GM12878 (cell line): ENCODE measurements at regions not wholly inside any gene's neighbourhood (a gene's known extent, or its start where the extent isn't known, plus 50 kb on each side); places are given as distances from the start of the nearest gene placed in this dataset.

Experiments
- ATAC-seq: fragments of 200-7000 bp; cut with Tn5 transposase; 3 replicates; pipeline ENCODE4 v1.9.1; 2020; ENCODE audit warnings: mild to moderate bottlenecking, moderate library complexity
- BruUV-seq: library from RNA; stranded (reverse); fragments of 400-500 nt; replicated peaks from 2 replicates; lab custom pipeline; 2021; lab: Mats Ljungman, UMichigan
- CTCF ChIA-PET: fragments of 300-600 bp; sonication (Branson Sonifier 250); formaldehyde crosslinking; extraction: SDS; loops from one replicate; lab custom pipeline; 2021; ENCODE audit warnings: inconsistent platforms; lab: Yijun Ruan, JAX
- POLR2A ChIA-PET: fragments of 350-600 bp; formaldehyde crosslinking; extraction: SDS; loops from one replicate; lab custom pipeline; 2021; ENCODE audit warnings: inconsistent platforms; lab: Charles Lee
- RAD21 ChIA-PET: fragments of 300-600 bp; sonication (Branson Sonifier 250); formaldehyde crosslinking; loops from one replicate; lab custom pipeline; 2023; ENCODE audit warnings: antibody characterized with exemption; ENCODE audit not compliant: unreplicated experiment; lab: Charles Lee
- SMC1A ChIA-PET: fragments of 300-600 bp; sonication (Branson Sonifier 250); formaldehyde crosslinking; loops from one replicate; lab custom pipeline; 2023; ENCODE audit not compliant: unreplicated experiment, uncharacterized antibody; lab: Charles Lee
- DNase-seq: peaks from one replicate; pipeline ENCODE4 v3.0.0-alpha.2; 2011; ENCODE audit warnings: low read depth, low spot score
- FAIRE-seq: peaks from 3 replicates; lab custom pipeline; 2011; peaks lifted over from hg19 to GRCh38; lab: Jason Lieb, UNC
- H2AFZ ChIP-seq: 2 replicates; pipeline ENCODE4 v1.6.0; 2011; ENCODE audit warnings: low read depth, low read length, control low read depth; ENCODE audit not compliant: control insufficient read depth
- H3K27ac ChIP-seq: 2 replicates; pipeline ENCODE4 v1.5.1; 2011; ENCODE audit warnings: control low read depth; ENCODE audit not compliant: control insufficient read depth, insufficient read depth
- H3K27me3 ChIP-seq, 2 experiments: replicated peaks in 1 of 2; 2 replicates each; pipeline versions ENCODE4 v1.6.0 to v1.6.1; 2011; ENCODE audit warnings: low read length in 1 of 2; ENCODE audit not compliant: control insufficient read depth in 2 of 2, insufficient read depth in 2 of 2
- H3K36me3 ChIP-seq, 2 experiments: 2 replicates each; pipeline ENCODE4 v1.5.1; 2011; ENCODE audit warnings: low read length in 1 of 2; ENCODE audit not compliant: control insufficient read depth in 2 of 2, insufficient read depth in 2 of 2
- H3K4me1 ChIP-seq: 2 replicates; pipeline ENCODE4 v1.6.1; 2011; ENCODE audit warnings: mild to moderate bottlenecking, low read length, moderate library complexity, mixed read lengths; ENCODE audit not compliant: control insufficient read depth, insufficient read depth
- H3K4me2 ChIP-seq: 2 replicates; pipeline ENCODE4 v1.6.0; 2011; ENCODE audit warnings: control low read depth; ENCODE audit not compliant: control insufficient read depth, insufficient read depth
- H3K4me3 ChIP-seq: fragments of 200-600 bp; sonication (generic); 2 replicates; pipeline ENCODE4 v1.5.1; 2016
- H3K79me2 ChIP-seq: 2 replicates; pipeline ENCODE4 v1.6.0; 2011; ENCODE audit warnings: low read length; ENCODE audit not compliant: control insufficient read depth, insufficient read depth
- H3K9ac ChIP-seq: 2 replicates; pipeline ENCODE4 v1.8.0; 2011; ENCODE audit warnings: low read length, control low read depth, mixed read lengths; ENCODE audit not compliant: control insufficient read depth, insufficient read depth
- H3K9me3 ChIP-seq: replicated peaks from 3 replicates; pipeline ENCODE4 v1.5.1; 2011; ENCODE audit warnings: mild to moderate bottlenecking, low read length; ENCODE audit not compliant: control insufficient read depth, insufficient read depth
- H4K20me1 ChIP-seq: 2 replicates; pipeline ENCODE4 v1.6.0; 2011; ENCODE audit not compliant: control insufficient read depth, insufficient read depth
- BMI1 ChIP-seq: fragments of 450-650 bp; IDR thresholded peaks from 2 replicates; pipeline ENCODE4 v1.6.1; 2016; ENCODE audit warnings: mild to moderate bottlenecking, moderate library complexity, borderline replicate concordance
- CHD1 ChIP-seq: IDR thresholded peaks from 2 replicates; pipeline ENCODE4 v1.6.1; 2012; ENCODE audit warnings: low read depth, low read length, improper control_type of control experiment
- CHD4 ChIP-seq: fragments of 200-600 bp; sonication (generic); IDR thresholded peaks from 2 replicates; pipeline ENCODE4 v1.6.1; 2016; ENCODE audit warnings: mild to moderate bottlenecking
- E4F1 ChIP-seq: fragments of 450-650 bp; IDR thresholded peaks from 2 replicates; pipeline ENCODE4 v1.6.1; 2018; ENCODE audit warnings: borderline replicate concordance, mild to moderate bottlenecking; ENCODE audit not compliant: partially characterized antibody
- IKZF2 ChIP-seq, 2 experiments: fragments of 450-650 bp; IDR thresholded peaks; 2 replicates each; pipeline ENCODE4 v1.6.1; 2017; ENCODE audit warnings: mild to moderate bottlenecking in 2 of 2, moderate library complexity in 2 of 2
- MYB ChIP-seq: fragments of 150-350 bp; IDR thresholded peaks from 2 replicates; pipeline ENCODE4 v1.6.1; 2014; ENCODE audit warnings: mild to moderate bottlenecking, low read depth, low read length, borderline replicate concordance
- NFIC ChIP-seq: IDR thresholded peaks from 2 replicates; pipeline ENCODE4 v1.6.1; 2012; ENCODE audit warnings: low read depth, mild to moderate bottlenecking, inconsistent platforms, low read length, moderate library complexity
- NR2F1 ChIP-seq: fragments of 450-650 bp; conservative IDR thresholded peaks from 2 replicates; pipeline ENCODE4 v1.6.1; 2017; ENCODE audit warnings: mild to moderate bottlenecking
- RAD51 ChIP-seq: fragments of 450-650 bp; IDR thresholded peaks from 2 replicates; pipeline ENCODE4 v1.6.1; 2016; ENCODE audit warnings: moderate library complexity, mild to moderate bottlenecking, inconsistent platforms
- SMAD5 ChIP-seq: IDR thresholded peaks from 2 replicates; pipeline ENCODE4 v1.6.1; 2016; ENCODE audit warnings: antibody characterized with exemption, low read depth
- SREBF1 ChIP-seq: IDR thresholded peaks from 2 replicates; pipeline ENCODE4 v1.6.1; 2012; ENCODE audit warnings: mild to moderate bottlenecking, low read length
- SREBF2 ChIP-seq: IDR thresholded peaks from 2 replicates; pipeline ENCODE4 v1.6.1; 2012; ENCODE audit warnings: mild to moderate bottlenecking, low read length
- STAT1 ChIP-seq: fragments of 450-650 bp; conservative IDR thresholded peaks from 2 replicates; pipeline ENCODE4 v1.6.1; 2014; ENCODE audit warnings: antibody characterized with exemption, mild to moderate bottlenecking
- TCF7 ChIP-seq: IDR thresholded peaks from 2 replicates; pipeline ENCODE4 v1.6.1; 2014; ENCODE audit warnings: antibody characterized with exemption, borderline replicate concordance
- ZNF384 ChIP-seq: IDR thresholded peaks from 2 replicates; pipeline ENCODE4 v1.6.1; 2012; ENCODE audit warnings: low read depth, mild to moderate bottlenecking, low read length, improper control_type of control experiment, borderline replicate concordance
- WGBS: methylation state at CpG from one replicate; pipeline ENCODE4 v1.1.6; 2016; ENCODE audit warnings: low lambda C conversion rate; ENCODE audit not compliant: insufficient replicate concordance, insufficient coverage; ENCODE audit errors: missing lambda C conversion rate; 5-methylcytosine and 5-hydroxymethylcytosine counted together
- in situ Hi-C: fragments of 300-500 bp; cut with MboI; formaldehyde crosslinking; loops from 9 replicates; pipeline ENCODE4 v1.14.3; 2018; ENCODE audit warnings: mixed read lengths
- intact Hi-C: fragments of 100-400 bp; cut with micrococcal nuclease; formaldehyde crosslinking; loops from one replicate; pipeline ENCODE4 v1.14.2; 2022; ENCODE audit not compliant: unreplicated experiment
- TF ChIP-seq, protein P1 (sequence below): IDR thresholded peaks from 2 replicates; pipeline ENCODE4 v1.6.1; 2012; ENCODE audit warnings: improper control_type of control experiment, low read depth, low read length; ENCODE audit not compliant: insufficient replicate concordance

- Histone ChIP-seq H2AFZ (no peak overlapping the region), H3K9ac (no peak overlapping the region), H4K20me1 (no peaks in the 10 kb centered on the region), H3K27ac (no peak overlapping the region), H3K4me2 (no peak overlapping the region), H3K9me3 (no peaks in the 10 kb centered on the region), H3K4me3 (no peak overlapping the region), H3K36me3 (no peaks in the 10 kb centered on the region), H3K79me2 (no peaks in the 10 kb centered on the region), H3K27me3 (no peaks in the 10 kb centered on the region; a peak in 1 of 4 replicates), H3K4me1 (no peaks in the 10 kb centered on the region)
- WGBS = 21% methylated on average over 4 of the region's 4 CpGs
- ChIA-PET CTCF (interaction anchor here (1.6 to 1.9 kb wide), 3 partner anchors 25 to 263 kb away, joined by 4 to 5 read pairs (median 5); no protein-coding TSS in a partner anchor), POLR2A (no interaction called here), RAD21 (interaction anchor here (2.0 kb wide), 1 partner anchor 264 kb away, joined by 6 read pairs; no protein-coding TSS in a partner anchor), SMC1A (interaction anchor here (0.8 kb wide), 1 partner anchor 40 kb away, joined by 3 read pairs; no protein-coding TSS in a partner anchor)
- TF ChIP-seq BMI1 (no peak), MYB (no peak), NFIC (no peak), SMAD5 (no peak), SREBF2 (no peak), NR2F1 (no peak), CHD4 (no peak), RAD51 (no peak), STAT1 (no peak), SREBF1 (no peak), TCF7 (no peak), ZNF384 (no peak), CHD1 (no peak), E4F1 (no peak), IKZF2 (IDR thresholded peaks at IDR 0.05) (no peak)
- TF ChIP-seq, protein P1, sequence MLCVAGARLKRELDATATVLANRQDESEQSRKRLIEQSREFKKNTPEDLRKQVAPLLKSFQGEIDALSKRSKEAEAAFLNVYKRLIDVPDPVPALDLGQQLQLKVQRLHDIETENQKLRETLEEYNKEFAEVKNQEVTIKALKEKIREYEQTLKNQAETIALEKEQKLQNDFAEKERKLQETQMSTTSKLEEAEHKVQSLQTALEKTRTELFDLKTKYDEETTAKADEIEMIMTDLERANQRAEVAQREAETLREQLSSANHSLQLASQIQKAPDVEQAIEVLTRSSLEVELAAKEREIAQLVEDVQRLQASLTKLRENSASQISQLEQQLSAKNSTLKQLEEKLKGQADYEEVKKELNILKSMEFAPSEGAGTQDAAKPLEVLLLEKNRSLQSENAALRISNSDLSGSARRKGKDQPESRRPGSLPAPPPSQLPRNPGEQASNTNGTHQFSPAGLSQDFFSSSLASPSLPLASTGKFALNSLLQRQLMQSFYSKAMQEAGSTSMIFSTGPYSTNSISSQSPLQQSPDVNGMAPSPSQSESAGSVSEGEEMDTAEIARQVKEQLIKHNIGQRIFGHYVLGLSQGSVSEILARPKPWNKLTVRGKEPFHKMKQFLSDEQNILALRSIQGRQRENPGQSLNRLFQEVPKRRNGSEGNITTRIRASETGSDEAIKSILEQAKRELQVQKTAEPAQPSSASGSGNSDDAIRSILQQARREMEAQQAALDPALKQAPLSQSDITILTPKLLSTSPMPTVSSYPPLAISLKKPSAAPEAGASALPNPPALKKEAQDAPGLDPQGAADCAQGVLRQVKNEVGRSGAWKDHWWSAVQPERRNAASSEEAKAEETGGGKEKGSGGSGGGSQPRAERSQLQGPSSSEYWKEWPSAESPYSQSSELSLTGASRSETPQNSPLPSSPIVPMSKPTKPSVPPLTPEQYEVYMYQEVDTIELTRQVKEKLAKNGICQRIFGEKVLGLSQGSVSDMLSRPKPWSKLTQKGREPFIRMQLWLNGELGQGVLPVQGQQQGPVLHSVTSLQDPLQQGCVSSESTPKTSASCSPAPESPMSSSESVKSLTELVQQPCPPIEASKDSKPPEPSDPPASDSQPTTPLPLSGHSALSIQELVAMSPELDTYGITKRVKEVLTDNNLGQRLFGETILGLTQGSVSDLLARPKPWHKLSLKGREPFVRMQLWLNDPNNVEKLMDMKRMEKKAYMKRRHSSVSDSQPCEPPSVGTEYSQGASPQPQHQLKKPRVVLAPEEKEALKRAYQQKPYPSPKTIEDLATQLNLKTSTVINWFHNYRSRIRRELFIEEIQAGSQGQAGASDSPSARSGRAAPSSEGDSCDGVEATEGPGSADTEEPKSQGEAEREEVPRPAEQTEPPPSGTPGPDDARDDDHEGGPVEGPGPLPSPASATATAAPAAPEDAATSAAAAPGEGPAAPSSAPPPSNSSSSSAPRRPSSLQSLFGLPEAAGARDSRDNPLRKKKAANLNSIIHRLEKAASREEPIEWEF = no peak
- BruUV-seq = no TSS peak
- ATAC-seq (no peak), FAIRE-seq (no peak), DNase-seq (no peak)
- intact Hi-C loops (loop anchor here (10.0 kb wide), 1 partner anchor 824 kb away; no protein-coding TSS in a partner anchor), in situ Hi-C loops (no loop called here)
Observed at GRCh38 chr18:70459251-70459650, 170.4 kb downstream of the SOCS6 start.
